ENCODE measurements at regions not wholly inside any gene's neighbourhood (a gene's known extent, or its start where the extent isn't known, plus 50 kb on each side); places are given as distances from the start of the nearest gene placed in this dataset.

- H3K4me3 ChIP-seq, result no peak overlapping the region
- intact Hi-C loops (cut with DNase I), result no loop called here
- no peaks in the 10 kb centered on the region for H3K27me3 ChIP-seq
- H3K36me3 ChIP-seq, result no peaks in the 10 kb centered on the region
- DNase-seq (ENCODE audit: extremely low spot score in 2 of 2), result no peak
- TF ChIP-seq POLR2AphosphoS5 (IDR thresholded peaks at IDR 0.05; ENCODE audit: insufficient read depth in 1 of 2, low read depth in 1 of 2) (no peak), POLR2A (IDR thresholded peaks at IDR 0.05) (no peak), CTCF (IDR thresholded peaks at IDR 0.05) (no peak)
- H3K27ac ChIP-seq, result no peak overlapping the region
- H3K4me1 ChIP-seq, result no peaks in the 10 kb centered on the region
- H3K9me3 ChIP-seq, result no peaks in the 10 kb centered on the region
Observed at GRCh38 chr2:156132941-156133340, 199.6 kb downstream of the NR4A2 start.

DNA sequence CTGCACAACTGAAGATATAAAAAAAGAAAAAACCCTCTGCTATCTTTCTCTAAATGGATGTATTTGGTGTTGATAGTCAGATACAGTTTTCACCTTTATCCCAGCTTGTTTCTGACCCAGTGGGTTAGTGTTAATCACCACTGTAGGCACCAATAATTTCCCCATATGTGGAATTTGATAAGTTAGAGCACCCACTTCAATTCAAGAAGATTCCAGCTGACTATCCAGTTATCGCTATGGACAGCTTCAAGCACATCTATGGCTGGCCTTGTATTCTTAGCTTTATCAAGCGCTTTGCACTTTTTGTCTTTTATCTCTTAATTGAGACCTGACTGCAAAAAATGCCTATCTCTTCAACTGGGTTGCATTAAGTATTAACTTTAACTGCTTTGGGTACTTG, 200.4 kb downstream of the NR4A2 start:
- no peaks in the 10 kb centered on the region for H3K36me3 ChIP-seq
- no peak for TF ChIP-seq POLR2A (IDR thresholded peaks at IDR 0.05)
- TF ChIP-seq CTCF (IDR thresholded peaks at IDR 0.05), result no peak
- no peak for TF ChIP-seq POLR2AphosphoS5 (IDR thresholded peaks at IDR 0.05; ENCODE audit: insufficient read depth in 1 of 2, low read depth in 1 of 2)
- no peaks in the 10 kb centered on the region for H3K27me3 ChIP-seq
- H3K4me3 ChIP-seq, result no peak overlapping the region
- no peaks in the 10 kb centered on the region for H3K9me3 ChIP-seq
- no peaks in the 10 kb centered on the region for H3K4me1 ChIP-seq
- DNase-seq (ENCODE audit: extremely low spot score in 2 of 2), result no peak
- intact Hi-C loops (cut with DNase I), result no loop called here
- H3K27ac ChIP-seq, result no peak overlapping the region

DNA sequence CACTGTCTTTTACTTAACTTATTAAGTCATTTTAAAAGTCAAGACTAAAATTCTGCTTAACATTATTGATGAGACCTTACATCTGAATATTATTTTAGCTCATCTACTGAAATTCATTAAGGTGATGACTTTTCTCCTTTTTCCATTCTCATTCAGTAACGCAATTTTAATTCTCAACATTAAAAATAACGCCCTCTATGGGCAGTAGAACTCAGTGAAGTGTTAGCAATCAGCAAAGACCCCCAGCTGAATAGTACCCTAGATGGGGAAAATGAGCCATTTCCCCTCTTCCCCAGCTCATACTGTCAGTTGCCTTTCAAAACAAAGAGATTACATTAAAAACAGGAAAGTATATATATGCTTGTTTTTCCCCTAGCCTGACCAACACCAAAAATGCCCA, 203.3 kb downstream of the NR4A2 start:
- DNase-seq (ENCODE audit: extremely low spot score in 2 of 2), result no peak
- no peaks in the 10 kb centered on the region for H3K36me3 ChIP-seq
- no peaks in the 10 kb centered on the region for H3K4me1 ChIP-seq
- intact Hi-C loops (cut with DNase I), result loop anchor here (5.0 kb wide), 1 partner anchor 1093 kb away; no protein-coding TSS in a partner anchor
- no peaks in the 10 kb centered on the region for H3K9me3 ChIP-seq
- H3K4me3 ChIP-seq, result no peak overlapping the region
- no peaks in the 10 kb centered on the region for H3K27me3 ChIP-seq
- TF ChIP-seq CTCF (IDR thresholded peaks at IDR 0.05), result no peak
- no peak for TF ChIP-seq POLR2AphosphoS5 (IDR thresholded peaks at IDR 0.05; ENCODE audit: insufficient read depth in 1 of 2, low read depth in 1 of 2)
- no peak for TF ChIP-seq POLR2A (IDR thresholded peaks at IDR 0.05)
- H3K27ac ChIP-seq, result no peak overlapping the region

DNA sequence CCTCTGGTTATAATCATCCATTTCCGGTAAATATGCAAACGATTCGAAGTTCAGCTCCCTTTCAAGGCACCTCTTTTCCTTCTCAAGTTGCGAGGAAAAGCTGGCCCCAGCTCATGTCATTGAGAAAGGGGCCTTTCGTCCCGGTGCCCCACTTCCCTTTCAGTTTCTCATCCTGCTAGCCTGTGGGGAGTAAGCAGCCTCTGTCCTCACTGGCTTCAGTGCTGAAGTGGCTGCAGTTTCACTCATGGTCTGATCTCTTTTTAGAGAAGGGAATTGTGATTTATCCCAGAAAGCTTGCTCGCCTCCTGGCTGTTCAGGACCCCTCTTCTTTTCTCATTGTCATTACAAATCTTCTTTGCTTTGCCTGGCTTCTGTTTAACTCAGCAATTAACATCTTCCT, 207.5 kb downstream of the NR4A2 start:
- DNase-seq (ENCODE audit: extremely low spot score in 2 of 2), result no peak
- intact Hi-C loops (cut with DNase I), result loop anchor here (5.0 kb wide), 1 partner anchor 1097 kb away; no protein-coding TSS in a partner anchor
- H3K36me3 ChIP-seq, result no peaks in the 10 kb centered on the region
- no peak overlapping the region for H3K4me3 ChIP-seq
- H3K27me3 ChIP-seq, result no peaks in the 10 kb centered on the region
- H3K4me1 ChIP-seq, result no peaks in the 10 kb centered on the region
- no peak for TF ChIP-seq POLR2AphosphoS5 (IDR thresholded peaks at IDR 0.05; ENCODE audit: insufficient read depth in 1 of 2, low read depth in 1 of 2)
- TF ChIP-seq CTCF (IDR thresholded peaks at IDR 0.05), result no peak
- no peak for TF ChIP-seq POLR2A (IDR thresholded peaks at IDR 0.05)
- H3K27ac ChIP-seq, result no peak overlapping the region
- no peaks in the 10 kb centered on the region for H3K9me3 ChIP-seq

DNA sequence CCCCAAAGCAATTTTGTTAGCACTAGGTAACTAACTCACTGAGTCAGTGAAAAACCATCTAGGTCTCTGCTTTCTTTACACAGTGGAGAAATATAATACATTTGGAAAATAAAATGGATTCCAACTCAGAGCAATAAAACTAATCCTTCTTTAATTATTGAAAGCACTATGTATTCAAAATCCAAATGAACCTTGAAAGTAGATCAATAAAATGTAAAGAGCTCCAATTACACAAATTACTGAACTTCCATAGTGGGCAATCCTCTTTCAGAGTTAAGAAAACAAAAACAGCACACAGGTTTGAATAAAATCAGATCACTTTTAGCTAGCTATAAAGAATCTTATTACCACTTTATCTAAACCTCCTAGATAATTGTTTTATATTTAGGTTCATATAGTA, 208.1 kb downstream of the NR4A2 start:
- intact Hi-C loops (cut with DNase I), result no loop called here
- Histone ChIP-seq H3K36me3 (no peaks in the 10 kb centered on the region), H3K9me3 (no peaks in the 10 kb centered on the region), H3K27me3 (no peaks in the 10 kb centered on the region), H3K4me3 (no peak overlapping the region), H3K4me1 (no peaks in the 10 kb centered on the region), H3K27ac (no peak overlapping the region)
- TF ChIP-seq POLR2AphosphoS5 (IDR thresholded peaks at IDR 0.05; ENCODE audit: insufficient read depth in 1 of 2, low read depth in 1 of 2), result no peak
- no peak for TF ChIP-seq CTCF (IDR thresholded peaks at IDR 0.05)
- no peak for TF ChIP-seq POLR2A (IDR thresholded peaks at IDR 0.05)
- no peak for DNase-seq (ENCODE audit: extremely low spot score in 2 of 2)
